SK-N-SH (cell line): ENCODE measurements at regions not wholly inside any gene's neighbourhood (a gene's known extent, or its start where the extent isn't known, plus 50 kb on each side); places are given as distances from the start of the nearest gene placed in this dataset.

Experiments used
- GABPA ChIP-seq: IDR thresholded peaks from 2 replicates; pipeline ENCODE4 v1.4.0; 2012; ENCODE audit warnings: low read depth, mild to moderate bottlenecking
- GATA2 ChIP-seq: sonication (generic); formaldehyde crosslinking; IDR thresholded peaks from 2 replicates; pipeline ENCODE4 v1.5.0; 2020; ENCODE audit warnings: mild to moderate bottlenecking, missing genetic modification reagents
- NRF1 ChIP-seq: IDR thresholded peaks from 2 replicates; pipeline ENCODE4 v1.6.1; 2012; ENCODE audit warnings: low read depth, mild to moderate bottlenecking, low read length
- RAD21 ChIP-seq: IDR thresholded peaks from 2 replicates; pipeline ENCODE4 v1.6.1; 2012; ENCODE audit warnings: mild to moderate bottlenecking, low read length
- SMC3 ChIP-seq: IDR thresholded peaks from 2 replicates; pipeline ENCODE4 v1.6.1; 2012; ENCODE audit warnings: low read depth, low read length, improper control_type of control experiment
- TF ChIP-seq, protein P1 (sequence below): fragments of 200-600 bp; sonication (generic); IDR thresholded peaks from 2 replicates; pipeline ENCODE4 v1.6.1; 2017; ENCODE audit warnings: antibody characterized with exemption, mild to moderate bottlenecking, moderate library complexity

DNA sequence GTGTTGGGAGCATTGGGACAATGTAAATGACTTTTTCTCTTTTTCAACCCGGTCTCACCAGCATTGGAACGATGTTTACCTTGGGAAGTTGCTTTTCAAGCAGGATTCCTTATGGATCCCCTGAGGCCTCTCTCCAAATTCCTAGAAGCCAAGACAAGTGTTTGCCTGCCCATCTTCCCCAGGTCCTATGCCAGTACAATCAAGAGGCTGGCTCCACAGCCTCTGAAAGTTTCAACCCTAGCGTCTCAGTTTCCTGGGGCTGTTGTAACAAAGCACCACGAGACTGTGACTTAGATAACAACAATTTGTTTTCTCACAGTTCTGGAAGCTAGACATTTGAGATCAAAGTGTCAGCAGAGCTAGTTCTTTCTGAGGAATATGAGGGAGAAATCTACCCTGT lies 347.2 kb upstream of the UMPS start:
- TF ChIP-seq, protein P1, sequence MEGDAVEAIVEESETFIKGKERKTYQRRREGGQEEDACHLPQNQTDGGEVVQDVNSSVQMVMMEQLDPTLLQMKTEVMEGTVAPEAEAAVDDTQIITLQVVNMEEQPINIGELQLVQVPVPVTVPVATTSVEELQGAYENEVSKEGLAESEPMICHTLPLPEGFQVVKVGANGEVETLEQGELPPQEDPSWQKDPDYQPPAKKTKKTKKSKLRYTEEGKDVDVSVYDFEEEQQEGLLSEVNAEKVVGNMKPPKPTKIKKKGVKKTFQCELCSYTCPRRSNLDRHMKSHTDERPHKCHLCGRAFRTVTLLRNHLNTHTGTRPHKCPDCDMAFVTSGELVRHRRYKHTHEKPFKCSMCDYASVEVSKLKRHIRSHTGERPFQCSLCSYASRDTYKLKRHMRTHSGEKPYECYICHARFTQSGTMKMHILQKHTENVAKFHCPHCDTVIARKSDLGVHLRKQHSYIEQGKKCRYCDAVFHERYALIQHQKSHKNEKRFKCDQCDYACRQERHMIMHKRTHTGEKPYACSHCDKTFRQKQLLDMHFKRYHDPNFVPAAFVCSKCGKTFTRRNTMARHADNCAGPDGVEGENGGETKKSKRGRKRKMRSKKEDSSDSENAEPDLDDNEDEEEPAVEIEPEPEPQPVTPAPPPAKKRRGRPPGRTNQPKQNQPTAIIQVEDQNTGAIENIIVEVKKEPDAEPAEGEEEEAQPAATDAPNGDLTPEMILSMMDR = no peak
- TF ChIP-seq NRF1 = no peak
- TF ChIP-seq GATA2 (CRISPR knock-in tag) = no peak
- no peak for TF ChIP-seq SMC3
- no peak for TF ChIP-seq RAD21
- TF ChIP-seq GABPA = no peak
